ENCODE measurements at regions not wholly inside any gene's neighbourhood (a gene's known extent, or its start where the extent isn't known, plus 50 kb on each side); places are given as distances from the start of the nearest gene placed in this dataset.
"Not testable (repeated sequence)": the region's sequence is repeated elsewhere in the genome, so short reads cannot be mapped to it uniquely, and the experiment has no call there.

DNA sequence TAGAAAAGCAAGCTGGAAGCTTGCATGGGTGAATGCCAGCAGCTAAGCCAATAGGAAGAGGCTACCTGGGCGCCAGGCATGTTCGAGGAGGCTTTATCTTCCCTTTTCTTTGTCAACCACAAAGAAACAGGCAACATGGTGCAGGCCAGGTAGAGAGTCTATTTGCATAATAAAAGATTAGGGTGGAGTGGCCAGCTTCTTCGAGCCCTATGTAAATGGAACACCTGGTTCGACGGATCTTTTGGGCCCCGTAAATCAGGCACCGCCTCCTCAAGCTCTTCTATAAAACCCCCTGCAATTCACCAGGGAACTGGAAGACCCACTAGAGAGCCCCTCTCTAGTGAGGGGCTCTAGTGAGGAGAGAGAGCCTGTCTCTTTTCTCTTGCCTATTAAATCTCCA is 1106.2 kb upstream of the CELF2 start:
- no peak for DNase-seq (ENCODE audit: low read depth)

DNA sequence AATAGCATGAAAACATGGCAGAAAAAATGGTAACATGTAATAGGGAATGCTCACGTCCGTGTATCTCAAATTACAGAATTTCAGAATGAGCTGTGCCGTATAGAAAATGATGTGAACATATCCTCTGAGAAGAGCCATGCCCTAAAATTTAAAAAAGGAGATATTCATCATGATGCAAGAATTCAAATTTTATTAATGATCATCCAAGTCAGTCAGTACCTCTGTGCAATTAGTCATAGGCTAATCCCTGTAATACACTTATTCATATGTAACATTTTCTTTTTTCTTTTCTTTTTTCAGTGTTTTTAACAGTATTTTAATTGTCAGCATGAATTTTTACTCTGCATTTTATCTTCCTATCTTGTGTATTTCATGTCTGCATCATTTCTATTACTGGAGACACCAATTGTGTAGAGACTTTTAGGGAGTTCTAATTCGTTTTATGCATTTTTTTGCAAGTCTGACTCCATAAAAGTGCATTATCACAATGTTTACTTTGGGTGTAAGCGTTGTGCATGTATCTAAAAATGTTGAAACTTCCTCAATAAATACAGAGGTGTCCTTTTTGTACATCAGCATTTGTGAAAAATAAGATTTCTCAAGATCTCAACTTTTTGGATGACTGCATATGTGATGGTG is 1103.7 kb upstream of the CELF2 start:
- DNase-seq (ENCODE audit: low read depth), result no peak

DNA sequence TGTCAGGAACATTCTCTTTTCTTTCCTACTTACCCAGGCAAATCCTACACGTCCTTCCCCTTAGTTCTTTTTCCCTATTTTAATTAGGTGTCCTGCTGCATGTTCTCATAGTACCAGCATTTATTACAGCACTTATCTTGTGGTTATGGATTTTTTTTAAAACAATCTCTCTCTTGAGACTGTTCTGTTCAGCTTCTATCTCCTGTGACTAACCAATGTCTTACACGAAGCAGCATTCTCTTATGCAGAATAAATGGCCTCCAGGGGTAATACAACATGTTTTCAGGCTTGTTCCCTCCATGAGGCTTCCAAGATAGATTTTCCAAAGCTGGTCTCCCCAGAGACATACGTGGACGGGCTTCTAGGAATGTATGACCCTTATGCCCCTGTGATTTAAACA is 1096.1 kb upstream of the CELF2 start:
- no peak for DNase-seq (ENCODE audit: low read depth)

DNA sequence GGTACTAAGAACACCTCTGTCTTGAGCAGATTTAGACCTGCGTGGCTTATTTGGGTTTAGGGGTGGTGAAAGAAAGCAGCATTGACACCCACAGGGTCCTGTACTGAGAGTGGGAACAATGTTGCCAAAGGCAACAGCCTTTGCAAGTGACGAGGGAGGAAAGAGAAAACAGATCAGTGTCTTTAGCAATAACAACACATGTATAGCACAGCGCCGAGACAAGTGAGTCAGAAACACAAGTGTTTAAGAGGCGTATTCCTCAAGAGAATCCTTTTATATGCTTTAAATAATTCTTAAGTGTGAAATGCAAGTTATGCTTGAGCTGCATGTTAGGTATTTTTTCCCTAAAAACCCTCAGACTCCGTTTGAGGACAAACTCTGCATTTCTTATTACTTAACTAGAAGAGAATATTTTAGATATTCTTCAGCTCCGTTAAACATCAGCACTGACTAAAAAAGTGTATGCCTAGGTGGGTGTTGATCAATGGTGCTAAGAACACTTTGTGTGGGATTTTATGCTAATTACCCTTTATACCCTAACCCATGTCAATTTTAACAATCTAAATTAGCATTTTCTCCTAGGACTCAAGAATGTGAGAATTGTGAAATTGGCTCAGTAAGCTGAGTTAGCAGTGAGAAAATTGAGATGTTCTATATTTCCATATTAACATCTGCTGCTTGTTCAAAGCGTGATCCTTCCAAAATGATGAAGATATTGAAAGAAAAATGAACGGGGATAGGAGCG is 1095.4 kb upstream of the CELF2 start:
- no peak for DNase-seq (ENCODE audit: low read depth)

DNA sequence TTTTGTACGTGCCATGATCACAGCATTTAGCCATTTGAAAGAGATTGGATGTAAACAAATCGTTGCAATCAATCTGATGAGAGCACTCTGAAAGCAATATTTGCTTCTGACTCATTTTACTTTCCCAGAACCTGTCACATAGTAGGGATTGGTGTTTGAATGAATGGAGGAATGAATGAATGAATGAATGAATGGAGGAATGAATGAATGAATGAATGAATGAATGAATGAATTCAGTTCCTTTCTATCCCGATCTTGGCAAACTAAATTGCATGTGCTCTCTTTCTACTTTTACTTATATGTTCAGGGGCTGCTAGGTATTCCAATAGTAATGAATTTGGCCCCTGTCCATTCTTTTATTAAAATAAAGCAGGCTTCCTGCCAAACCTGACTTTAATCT is 1091.7 kb upstream of the CELF2 start:
- DNase-seq (ENCODE audit: low read depth), result no peak

DNA sequence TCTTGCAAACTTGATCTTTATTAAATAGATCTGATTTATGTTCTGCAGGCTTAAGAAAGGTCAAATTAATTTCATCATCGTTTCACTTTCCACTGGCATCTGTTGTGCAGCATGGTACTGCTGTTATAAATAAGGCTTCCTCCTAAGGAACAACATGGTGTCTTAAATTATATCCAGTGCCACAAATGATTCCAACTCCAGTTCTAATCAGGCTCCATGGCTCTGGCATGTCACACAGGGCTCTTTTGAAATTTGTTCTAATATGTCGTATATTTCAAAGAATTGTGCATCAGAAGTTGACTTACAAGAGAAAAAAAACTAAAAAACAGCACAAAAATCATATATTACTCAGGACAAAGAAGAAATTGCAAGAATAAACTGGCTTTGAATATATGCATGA is 1090.8 kb upstream of the CELF2 start:
- DNase-seq (ENCODE audit: low read depth), result no peak

DNA sequence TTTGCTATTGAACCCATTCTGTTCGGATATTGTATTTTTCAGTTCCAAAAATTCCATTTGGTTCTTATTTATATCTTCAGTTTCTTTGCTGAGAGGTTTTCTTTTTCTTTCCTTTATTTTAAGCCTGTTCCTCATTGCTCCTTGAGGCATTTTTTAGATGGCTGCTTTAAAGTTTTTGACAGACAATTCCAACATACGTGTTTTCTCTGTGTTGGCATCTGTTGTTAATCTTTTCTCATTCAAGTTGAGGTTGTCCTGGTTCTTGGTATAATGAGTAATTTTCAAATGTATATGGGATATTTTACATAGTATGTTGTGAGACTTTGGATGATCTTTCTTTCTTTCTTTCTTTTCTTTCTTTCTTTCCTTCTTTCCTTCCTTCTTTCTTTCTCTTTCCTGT is 1078.0 kb upstream of the CELF2 start:
- no peak for DNase-seq (ENCODE audit: low read depth)

DNA sequence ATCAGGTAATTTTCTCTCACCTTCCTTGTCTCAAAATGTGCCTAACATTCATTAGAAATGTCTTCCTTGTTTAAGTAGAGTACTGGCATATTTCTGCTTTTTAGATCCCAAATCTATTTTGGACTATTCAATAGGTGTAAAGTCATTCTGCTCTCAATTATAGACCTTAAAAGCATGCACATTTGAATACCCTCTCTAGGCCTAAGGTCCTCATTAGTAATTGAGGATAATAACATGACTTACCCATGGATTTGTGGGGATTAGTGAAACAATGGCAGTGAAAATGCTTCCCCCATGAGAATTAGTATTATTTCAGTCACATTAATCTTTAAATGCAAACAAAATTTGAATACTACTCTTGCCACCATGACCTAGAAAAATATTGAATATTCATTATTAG is 1073.0 kb upstream of the CELF2 start:
- DNase-seq (ENCODE audit: low read depth), result no peak

DNA sequence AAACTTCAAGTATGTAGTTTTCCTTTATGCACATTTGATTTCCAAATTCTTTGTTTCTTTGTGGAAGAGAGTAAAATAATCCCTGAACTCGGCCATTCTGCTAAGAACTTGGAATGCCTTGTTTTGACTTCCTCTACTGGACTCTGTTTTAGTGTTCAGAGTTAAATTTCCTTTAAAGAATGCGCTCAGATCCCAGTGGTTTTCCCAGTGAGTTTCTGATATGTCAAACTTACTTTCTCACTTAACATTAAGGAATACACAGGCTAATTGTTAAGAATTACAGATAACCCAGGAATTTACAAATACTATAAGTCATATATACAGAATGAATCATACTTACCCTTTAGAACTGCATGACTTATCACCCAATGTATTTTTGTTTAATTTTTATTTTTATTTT is 1067.6 kb upstream of the CELF2 start:
- DNase-seq (ENCODE audit: low read depth), result no peak

DNA sequence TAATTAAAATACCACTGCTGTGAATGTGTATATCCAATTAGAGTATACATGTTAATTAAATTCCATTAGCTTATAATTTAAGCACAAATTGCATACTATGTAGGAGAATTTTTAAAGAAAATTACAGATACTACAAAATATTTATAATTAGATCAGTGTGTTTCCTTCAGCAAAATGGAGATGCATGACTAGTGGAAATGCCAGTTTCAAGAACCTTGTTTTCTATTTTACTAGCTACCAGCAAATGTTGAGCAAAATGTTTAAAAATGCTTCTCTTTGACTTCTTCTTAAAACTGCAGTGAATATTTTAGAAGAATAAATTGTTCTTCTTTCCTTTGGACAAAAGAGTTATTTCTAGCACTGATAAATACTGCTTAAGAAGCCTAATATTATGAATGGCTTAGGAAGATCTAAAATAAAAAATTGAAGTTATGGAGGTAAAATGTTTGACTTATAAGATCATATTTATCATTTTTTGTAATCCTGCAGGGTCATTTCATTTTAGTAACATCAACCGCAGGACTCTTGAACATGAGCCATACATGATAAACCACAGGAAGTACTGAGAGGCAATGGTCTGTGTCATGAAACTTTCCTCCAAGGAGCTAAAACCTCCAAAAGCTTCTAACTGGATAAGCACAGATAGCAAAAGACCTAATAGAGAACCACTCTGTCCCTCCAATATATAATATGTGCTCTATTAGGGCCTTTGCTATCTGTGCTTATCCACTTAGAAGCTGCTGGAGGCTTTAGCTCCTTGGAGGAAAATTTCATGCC is 1066.0 kb upstream of the CELF2 start:
- no peak for DNase-seq (ENCODE audit: low read depth)

DNA sequence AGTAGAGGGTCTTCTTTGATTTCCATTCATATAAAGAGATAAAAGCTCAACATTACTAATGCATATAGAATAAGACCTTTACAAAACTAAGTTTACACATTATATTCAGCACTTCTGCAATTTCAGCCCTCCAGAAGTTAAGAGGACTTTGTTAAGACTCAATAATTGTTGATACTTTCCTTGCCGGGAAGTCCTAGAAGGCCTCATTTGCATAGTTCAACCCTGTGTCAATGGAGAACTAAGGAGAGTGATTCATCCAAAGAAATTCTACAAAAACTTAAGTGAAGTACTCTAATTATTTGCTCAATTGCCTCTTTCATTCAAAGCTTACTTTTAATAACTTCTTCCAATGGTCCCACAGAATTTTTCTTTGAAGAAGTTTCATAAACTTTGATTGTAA is 1060.3 kb upstream of the CELF2 start:
- no peak for DNase-seq (ENCODE audit: low read depth)

DNA sequence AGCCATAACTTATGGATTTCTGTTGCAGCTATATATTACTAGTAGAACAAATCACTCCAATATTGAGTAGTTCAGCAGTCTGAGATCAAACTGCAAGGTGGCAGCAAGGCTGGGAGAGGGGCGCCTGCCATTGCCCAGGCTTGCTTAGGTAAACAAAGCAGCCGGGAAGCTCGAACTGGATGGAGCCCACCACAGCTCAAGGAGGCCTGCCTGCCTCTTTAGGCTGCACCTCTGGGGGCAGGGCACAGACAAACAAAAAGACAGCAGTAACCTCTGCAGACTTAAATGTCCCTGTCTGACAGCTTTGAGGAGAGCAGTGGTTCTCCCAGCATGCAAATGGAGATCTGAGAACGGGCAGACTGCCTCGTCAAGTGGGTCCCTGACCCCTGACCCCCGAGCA is 1059.8 kb upstream of the CELF2 start:
- DNase-seq (ENCODE audit: low read depth), result not testable (repeated sequence)

DNA sequence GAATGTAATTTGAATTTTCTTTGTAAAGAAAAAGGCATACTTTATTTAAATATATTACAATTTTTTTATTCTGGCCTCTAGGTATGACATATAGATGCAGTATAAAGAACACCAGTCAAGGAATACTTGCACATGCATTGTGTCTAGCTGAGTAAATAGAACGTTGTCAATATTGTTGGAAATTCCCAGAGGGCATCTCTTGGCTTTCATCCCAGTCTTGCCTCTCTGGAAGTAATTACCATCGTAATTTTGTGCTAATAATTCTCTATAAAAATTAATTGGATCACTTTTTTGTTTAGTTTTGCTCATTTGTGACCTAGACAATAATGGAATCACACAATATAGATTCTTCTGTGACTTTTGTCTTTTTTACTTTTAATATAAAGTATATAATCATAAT is 1052.3 kb upstream of the CELF2 start:
- DNase-seq (ENCODE audit: low read depth), result no peak

DNA sequence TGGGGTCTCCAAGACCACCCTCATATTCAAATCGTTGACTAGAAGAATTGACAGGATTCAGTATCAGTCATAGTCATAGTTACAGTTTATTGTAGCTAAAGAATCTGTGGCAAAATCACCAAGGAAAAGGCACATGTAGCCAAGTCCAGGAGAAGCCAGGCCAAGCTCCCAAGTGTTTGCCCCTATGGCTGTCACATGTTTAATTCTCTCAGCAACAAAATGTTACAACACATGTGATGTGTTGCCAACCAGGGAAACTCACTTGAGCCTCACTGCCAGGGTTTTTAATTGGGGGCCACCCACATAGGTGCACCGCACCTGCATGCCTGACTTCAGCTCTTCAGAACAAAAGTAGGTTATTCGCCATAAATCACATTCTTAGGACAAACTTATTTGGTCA is 1030.9 kb upstream of the CELF2 start:
- DNase-seq (ENCODE audit: low read depth), result no peak

DNA sequence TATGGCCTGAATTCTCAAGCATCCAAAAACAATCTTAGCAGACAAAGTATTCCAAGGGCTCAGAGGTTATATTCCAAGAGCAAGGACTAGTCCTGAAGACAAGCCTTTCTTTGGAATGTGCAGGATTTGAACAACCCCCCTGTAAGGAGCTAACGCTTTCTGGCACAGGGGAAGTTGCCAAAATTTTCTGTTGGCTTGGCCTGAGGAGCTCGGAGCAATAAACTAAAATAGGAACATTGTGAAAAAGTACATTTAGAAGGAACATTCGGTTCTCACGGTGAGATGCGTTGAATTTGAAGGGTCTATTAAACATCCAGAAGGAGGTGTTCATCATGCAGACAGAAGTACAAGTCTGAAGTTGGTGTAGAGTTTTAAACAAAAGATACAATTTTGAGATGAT is 1030.5 kb upstream of the CELF2 start:
- no peak for DNase-seq (ENCODE audit: low read depth)

DNA sequence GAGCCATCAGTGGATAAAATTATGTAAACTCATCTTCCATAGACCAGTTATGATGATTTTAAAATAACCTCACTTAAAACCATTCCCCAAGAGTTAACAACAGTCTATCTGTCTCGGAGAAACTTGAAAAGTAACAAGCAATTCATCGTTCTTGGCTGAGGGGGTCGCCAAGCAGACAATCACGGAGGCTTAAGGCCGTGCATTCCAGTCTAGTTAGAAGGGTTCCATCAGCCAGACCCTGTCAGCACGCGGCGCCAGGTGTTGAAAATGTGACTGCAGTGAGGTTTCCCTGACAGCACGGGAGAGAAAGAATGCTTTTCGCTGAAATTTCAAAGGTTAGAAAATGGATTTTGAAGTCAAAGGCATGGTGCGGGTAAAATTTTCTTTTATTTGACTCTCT is 1025.0 kb upstream of the CELF2 start:
- DNase-seq (ENCODE audit: low read depth), result no peak

DNA sequence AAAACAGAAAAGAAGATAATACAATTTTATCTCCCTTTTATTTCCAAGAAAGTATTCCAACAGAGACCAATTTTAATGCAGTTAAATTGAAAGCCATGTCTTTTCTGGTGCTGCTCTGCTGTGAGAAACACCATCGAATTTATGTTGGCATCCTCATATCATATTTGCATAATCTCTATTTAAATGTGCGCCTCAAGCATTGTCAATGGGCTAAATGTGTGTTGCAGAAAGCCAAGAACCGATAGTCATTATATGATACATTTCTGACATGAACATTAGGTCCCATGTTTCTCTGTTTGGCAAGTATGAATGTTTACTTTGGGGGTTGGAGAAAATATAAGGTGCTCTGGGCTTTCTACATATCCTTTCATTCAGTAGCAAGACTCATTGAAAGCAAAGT is 1023.5 kb upstream of the CELF2 start:
- no peak for DNase-seq (ENCODE audit: low read depth)

DNA sequence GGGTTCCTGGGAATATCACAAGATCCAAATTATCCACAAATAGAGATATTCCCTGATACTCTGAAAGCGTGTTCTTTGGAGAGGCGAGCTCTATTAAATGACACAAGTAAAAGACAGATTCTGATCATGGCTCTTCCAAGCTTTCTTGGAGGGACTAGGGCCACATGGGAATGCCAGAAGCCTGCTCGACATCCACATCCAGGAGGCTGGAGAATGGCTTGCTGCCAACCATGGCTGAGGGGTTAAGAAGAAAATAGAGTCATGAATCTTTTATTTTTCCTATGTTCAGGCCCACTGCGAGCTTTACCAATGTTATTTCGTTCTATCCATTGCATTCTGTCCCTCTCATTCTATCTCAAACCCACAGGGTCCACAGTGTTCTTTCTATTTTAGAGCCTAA is 1018.0 kb upstream of the CELF2 start:
- no peak for DNase-seq (ENCODE audit: low read depth)

DNA sequence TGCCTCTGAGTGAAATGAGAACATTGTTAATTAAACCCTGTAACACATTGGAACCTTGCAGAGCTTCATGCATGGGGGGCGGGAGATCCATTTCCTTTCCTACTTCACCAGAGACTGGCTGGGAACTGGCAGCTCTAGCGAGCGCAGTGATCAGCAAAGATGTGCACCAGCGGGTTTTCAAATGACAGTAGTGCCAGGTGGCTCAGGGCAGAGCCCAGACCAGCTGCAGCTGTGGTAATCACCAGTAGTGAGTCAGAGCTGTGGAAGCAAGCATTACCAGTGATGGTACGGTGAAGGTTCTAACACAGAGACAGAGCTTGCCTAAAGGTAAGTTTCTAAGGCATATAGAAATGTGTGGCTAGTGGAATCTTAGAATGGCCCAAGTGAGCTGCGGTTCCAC is 1009.7 kb upstream of the CELF2 start:
- DNase-seq (ENCODE audit: low read depth), result no peak

DNA sequence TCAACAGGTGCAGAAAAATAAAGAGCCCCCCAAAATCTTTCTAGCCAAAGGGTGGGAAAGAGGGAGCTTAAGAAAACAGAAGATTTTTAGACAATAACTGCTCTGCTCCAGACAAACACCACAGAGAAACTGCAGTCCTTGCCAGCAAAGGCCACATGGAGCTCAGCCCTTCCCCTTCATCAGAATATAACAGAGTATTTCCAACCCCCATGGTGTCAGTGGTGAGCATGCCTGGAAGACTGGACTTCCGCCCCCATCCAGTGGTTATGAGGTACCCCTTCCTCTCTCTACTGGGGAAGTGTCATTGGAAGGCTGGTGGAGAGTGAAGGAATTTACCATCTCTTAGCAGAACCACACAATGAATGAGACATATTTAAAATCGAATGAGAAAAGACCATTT is 1007.3 kb upstream of the CELF2 start:
- no peak for DNase-seq (ENCODE audit: low read depth)

DNA sequence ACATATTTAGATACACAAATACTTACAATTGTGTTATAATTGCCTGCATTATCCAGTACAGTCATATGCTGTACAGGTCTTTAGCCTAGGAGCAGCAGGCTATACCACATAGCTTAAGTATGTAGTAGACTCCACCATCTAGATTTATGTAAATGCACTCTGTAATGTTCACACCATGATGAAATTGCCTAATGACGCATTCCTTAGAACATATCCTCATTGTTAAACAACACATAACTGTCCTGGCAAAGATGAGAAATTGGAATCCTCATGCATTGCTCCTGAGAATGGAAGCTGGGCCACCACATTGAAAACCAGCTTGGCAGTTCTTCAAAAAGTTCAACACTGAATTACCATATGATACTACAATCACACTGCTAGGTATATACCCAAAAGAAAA is 1002.8 kb upstream of the CELF2 start:
- no peak for DNase-seq (ENCODE audit: low read depth)

DNA sequence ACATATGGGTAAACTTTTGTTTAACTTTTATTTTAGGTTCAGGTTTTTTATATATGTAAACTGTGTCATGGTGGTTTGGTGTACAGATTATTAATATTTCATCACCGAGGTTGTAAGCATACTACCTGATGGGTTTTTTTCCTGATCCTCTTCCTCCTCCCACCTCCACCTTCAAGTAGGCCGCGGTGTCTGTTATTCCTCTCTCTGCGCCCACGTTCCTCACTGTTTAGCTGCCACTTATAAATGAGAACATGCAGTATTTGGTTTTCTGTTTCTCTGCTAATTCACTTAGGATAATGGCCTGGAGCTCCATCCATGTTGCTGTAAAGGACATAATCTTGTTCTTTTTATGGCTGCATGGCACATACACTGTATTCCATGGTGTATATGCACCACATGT is 1000.0 kb upstream of the CELF2 start:
- DNase-seq (ENCODE audit: low read depth), result no peak

DNA sequence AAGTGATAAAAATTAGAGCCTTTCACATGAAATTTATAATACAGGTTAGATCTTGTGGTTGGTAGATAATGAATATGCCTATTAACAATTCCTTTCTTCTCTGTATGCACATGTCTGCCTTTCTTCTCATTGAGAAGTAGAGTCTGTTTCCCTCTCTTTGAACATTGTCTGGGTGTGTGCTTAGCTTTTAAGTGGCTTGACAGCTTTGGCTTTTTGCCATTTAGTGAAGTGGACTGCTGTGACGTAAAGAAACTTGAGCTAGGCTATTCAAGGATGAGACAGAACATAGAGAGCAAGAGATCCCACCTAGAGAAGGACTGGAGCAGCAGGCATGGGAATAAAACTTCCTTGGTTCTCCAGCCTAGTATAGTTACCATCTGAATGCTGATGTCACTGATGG is 996.7 kb upstream of the CELF2 start:
- no peak for DNase-seq (ENCODE audit: low read depth)

All from stimulated activated CD8-positive, alpha-beta memory T cell treated with anti-CD3 and anti-CD28 coated beads, Interleukin-15, amount 100 ng/mL, for 24 hours (primary cell).